GM12878 (cell line): ENCODE measurements at regions not wholly inside any gene's neighbourhood (a gene's known extent, or its start where the extent isn't known, plus 50 kb on each side); places are given as distances from the start of the nearest gene placed in this dataset.

ENCODE experiments used
- BCL11A ChIP-seq: IDR thresholded peaks from 2 replicates; pipeline ENCODE4 v1.6.1; 2011; ENCODE audit warnings: low read depth, low read length
- BRCA1 ChIP-seq: IDR thresholded peaks from 2 replicates; pipeline ENCODE4 v1.6.1; 2011; ENCODE audit warnings: low read depth, low read length, improper control_type of control experiment
- CHD1 ChIP-seq: IDR thresholded peaks from 2 replicates; pipeline ENCODE4 v1.6.1; 2012; ENCODE audit warnings: low read depth, low read length, improper control_type of control experiment
- CHD4 ChIP-seq: fragments of 200-600 bp; sonication (generic); IDR thresholded peaks from 2 replicates; pipeline ENCODE4 v1.6.1; 2016; ENCODE audit warnings: mild to moderate bottlenecking
- EED ChIP-seq: sonication (generic); IDR thresholded peaks from 2 replicates; pipeline ENCODE4 v1.6.1; 2016; ENCODE audit warnings: antibody characterized with exemption, low read depth
- ETV6 ChIP-seq, 2 experiments: fragments of 450-650 bp in 1 of 2; IDR thresholded peaks in 1 of 2; conservative IDR thresholded peaks in 1 of 2; 2 replicates each; pipeline ENCODE4 v1.6.1; 2014; ENCODE audit warnings: antibody characterized with exemption in 1 of 2, borderline replicate concordance in 1 of 2, low read depth in 1 of 2, mild to moderate bottlenecking in 1 of 2, moderate library complexity in 1 of 2
- HDAC6 ChIP-seq: fragments of 200-600 bp; sonication (generic); IDR thresholded peaks from one replicate; pipeline ENCODE4 v1.8.0; 2017; ENCODE audit warnings: antibody characterized with exemption; ENCODE audit not compliant: unreplicated experiment
- LARP7 ChIP-seq: fragments of 450-650 bp; IDR thresholded peaks from 2 replicates; pipeline ENCODE4 v1.6.1; 2017; ENCODE audit warnings: mild to moderate bottlenecking
- MXI1 ChIP-seq: fragments of 150-350 bp; IDR thresholded peaks from 2 replicates; pipeline ENCODE4 v1.6.1; 2011; ENCODE audit warnings: low read depth, mild to moderate bottlenecking, inconsistent platforms, low read length, improper control_type of control experiment
- NR2C2 ChIP-seq: IDR thresholded peaks from 2 replicates; pipeline ENCODE4 v1.6.1; 2011; ENCODE audit warnings: borderline replicate concordance, low read depth; ENCODE audit not compliant: control insufficient read depth, insufficient read length
- NR2F1 ChIP-seq: fragments of 450-650 bp; conservative IDR thresholded peaks from 2 replicates; pipeline ENCODE4 v1.6.1; 2017; ENCODE audit warnings: mild to moderate bottlenecking
- PAX5 ChIP-seq: IDR thresholded peaks from 2 replicates; pipeline ENCODE4 v1.6.1; 2011; ENCODE audit warnings: low read depth, low read length, borderline replicate concordance
- POLR2AphosphoS2 ChIP-seq: IDR thresholded peaks from 2 replicates; pipeline ENCODE4 v1.6.1; 2011; ENCODE audit warnings: low read depth, mild to moderate bottlenecking, low read length, improper control_type of control experiment, moderate library complexity
- RAD51 ChIP-seq: fragments of 450-650 bp; IDR thresholded peaks from 2 replicates; pipeline ENCODE4 v1.6.1; 2016; ENCODE audit warnings: moderate library complexity, mild to moderate bottlenecking, inconsistent platforms
- RFX5 ChIP-seq: IDR thresholded peaks from 2 replicates; pipeline ENCODE4 v1.6.1; 2011; ENCODE audit warnings: low read depth, low read length, improper control_type of control experiment
- SIN3A ChIP-seq: IDR thresholded peaks from 2 replicates; pipeline ENCODE4 v1.6.1; 2012; ENCODE audit warnings: low read depth, low read length, improper control_type of control experiment
- SREBF1 ChIP-seq: IDR thresholded peaks from 2 replicates; pipeline ENCODE4 v1.6.1; 2012; ENCODE audit warnings: mild to moderate bottlenecking, low read length
- TCF12 ChIP-seq: IDR thresholded peaks from 2 replicates; pipeline ENCODE4 v1.6.1; 2011; ENCODE audit warnings: low read depth, mild to moderate bottlenecking, low read length
- TCF7 ChIP-seq: IDR thresholded peaks from 2 replicates; pipeline ENCODE4 v1.6.1; 2014; ENCODE audit warnings: antibody characterized with exemption, borderline replicate concordance
- ZNF622 ChIP-seq: fragments of 450-650 bp; IDR thresholded peaks from 2 replicates; pipeline ENCODE4 v1.6.1; 2017; ENCODE audit warnings: mild to moderate bottlenecking, inconsistent platforms
- TF ChIP-seq, protein P1 (sequence below): fragments of 450-650 bp; IDR thresholded peaks from 2 replicates; pipeline ENCODE4 v1.6.1; 2017; ENCODE audit warnings: mild to moderate bottlenecking, low read depth, inconsistent platforms; ENCODE audit not compliant: poor library complexity, severe bottlenecking
- TF ChIP-seq, protein P2 (sequence below): IDR thresholded peaks from 2 replicates; pipeline ENCODE4 v1.6.1; 2011; ENCODE audit warnings: borderline replicate concordance, low read depth, mild to moderate bottlenecking, moderate library complexity, mixed read lengths, low read length; ENCODE audit not compliant: insufficient read depth; ENCODE audit errors: extremely low read length
- TF ChIP-seq, protein P3 (sequence below): IDR thresholded peaks from 2 replicates; pipeline ENCODE4 v1.6.1; 2012; ENCODE audit warnings: low read length, inconsistent platforms
- TF ChIP-seq, protein P4 (sequence below): IDR thresholded peaks from 2 replicates; pipeline ENCODE4 v1.6.1; 2012; ENCODE audit warnings: low read depth, low read length, improper control_type of control experiment
- TF ChIP-seq, protein P5 (sequence below): IDR thresholded peaks from 2 replicates; pipeline ENCODE4 v1.6.1; 2011; ENCODE audit warnings: borderline replicate concordance, low read depth, mild to moderate bottlenecking, moderate library complexity, low read length; ENCODE audit not compliant: insufficient read depth, poor library complexity, severe bottlenecking

DNA sequence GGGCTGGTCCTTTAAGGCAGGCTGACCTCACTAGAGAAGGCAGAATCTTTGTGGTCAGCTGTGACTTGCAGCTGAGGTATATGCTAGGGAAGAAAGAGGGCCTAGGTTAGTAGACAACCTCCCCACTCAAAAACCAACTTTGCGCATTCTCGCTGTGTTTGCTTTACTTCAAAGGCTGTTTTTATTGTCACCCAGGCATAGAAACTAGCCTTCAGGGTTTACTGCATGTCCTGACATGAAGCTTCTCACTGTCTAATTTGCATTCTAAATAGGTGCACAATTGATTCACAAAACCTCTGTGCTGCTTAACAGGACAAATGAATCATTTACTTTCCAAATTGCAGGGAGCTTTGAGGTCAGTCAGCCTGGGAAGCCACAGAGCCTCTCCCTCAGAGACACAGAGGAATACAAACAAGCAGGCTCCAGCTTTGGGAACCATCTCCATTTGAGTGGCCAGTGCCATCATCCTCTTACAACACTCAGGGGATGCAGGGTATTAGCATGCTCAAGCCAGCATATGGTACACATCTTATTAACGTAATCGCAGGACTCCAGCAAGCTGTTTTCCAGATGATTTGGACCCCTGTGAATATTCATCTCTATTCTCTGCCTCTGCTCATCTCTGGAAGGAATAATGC, 596.4 kb upstream of the GHITM start (continued):
- TF ChIP-seq, protein P1, sequence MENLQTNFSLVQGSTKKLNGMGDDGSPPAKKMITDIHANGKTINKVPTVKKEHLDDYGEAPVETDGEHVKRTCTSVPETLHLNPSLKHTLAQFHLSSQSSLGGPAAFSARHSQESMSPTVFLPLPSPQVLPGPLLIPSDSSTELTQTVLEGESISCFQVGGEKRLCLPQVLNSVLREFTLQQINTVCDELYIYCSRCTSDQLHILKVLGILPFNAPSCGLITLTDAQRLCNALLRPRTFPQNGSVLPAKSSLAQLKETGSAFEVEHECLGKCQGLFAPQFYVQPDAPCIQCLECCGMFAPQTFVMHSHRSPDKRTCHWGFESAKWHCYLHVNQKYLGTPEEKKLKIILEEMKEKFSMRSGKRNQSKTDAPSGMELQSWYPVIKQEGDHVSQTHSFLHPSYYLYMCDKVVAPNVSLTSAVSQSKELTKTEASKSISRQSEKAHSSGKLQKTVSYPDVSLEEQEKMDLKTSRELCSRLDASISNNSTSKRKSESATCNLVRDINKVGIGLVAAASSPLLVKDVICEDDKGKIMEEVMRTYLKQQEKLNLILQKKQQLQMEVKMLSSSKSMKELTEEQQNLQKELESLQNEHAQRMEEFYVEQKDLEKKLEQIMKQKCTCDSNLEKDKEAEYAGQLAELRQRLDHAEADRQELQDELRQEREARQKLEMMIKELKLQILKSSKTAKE = peak; percentile 89
- 0 out of 2 replicates have a peak, but pooled peaks have one; percentile 54 for TF ChIP-seq TCF12
- TF ChIP-seq CHD1 = peak; percentile 71; the same call in 1 of the 2 replicates
- no peak for TF ChIP-seq SIN3A
- TF ChIP-seq LARP7 = no peak
- no peak for TF ChIP-seq HDAC6
- no peak for TF ChIP-seq POLR2AphosphoS2
- TF ChIP-seq, protein P2, sequence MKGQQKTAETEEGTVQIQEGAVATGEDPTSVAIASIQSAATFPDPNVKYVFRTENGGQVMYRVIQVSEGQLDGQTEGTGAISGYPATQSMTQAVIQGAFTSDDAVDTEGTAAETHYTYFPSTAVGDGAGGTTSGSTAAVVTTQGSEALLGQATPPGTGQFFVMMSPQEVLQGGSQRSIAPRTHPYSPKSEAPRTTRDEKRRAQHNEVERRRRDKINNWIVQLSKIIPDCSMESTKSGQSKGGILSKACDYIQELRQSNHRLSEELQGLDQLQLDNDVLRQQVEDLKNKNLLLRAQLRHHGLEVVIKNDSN = no peak
- TF ChIP-seq MXI1 = no peak
- TF ChIP-seq BCL11A = 0 out of 2 replicates have a peak, but pooled peaks have one; percentile 42
- TF ChIP-seq, protein P3, sequence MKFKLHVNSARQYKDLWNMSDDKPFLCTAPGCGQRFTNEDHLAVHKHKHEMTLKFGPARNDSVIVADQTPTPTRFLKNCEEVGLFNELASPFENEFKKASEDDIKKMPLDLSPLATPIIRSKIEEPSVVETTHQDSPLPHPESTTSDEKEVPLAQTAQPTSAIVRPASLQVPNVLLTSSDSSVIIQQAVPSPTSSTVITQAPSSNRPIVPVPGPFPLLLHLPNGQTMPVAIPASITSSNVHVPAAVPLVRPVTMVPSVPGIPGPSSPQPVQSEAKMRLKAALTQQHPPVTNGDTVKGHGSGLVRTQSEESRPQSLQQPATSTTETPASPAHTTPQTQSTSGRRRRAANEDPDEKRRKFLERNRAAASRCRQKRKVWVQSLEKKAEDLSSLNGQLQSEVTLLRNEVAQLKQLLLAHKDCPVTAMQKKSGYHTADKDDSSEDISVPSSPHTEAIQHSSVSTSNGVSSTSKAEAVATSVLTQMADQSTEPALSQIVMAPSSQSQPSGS = peak; percentile 76
- no peak for TF ChIP-seq NR2C2
- TF ChIP-seq TCF7 = peak; percentile 89
- TF ChIP-seq RAD51 = no peak
- TF ChIP-seq ZNF622 = no peak
- TF ChIP-seq BRCA1 = no peak
- TF ChIP-seq ETV6 (conservative IDR thresholded peaks at IDR 0.05 in 1 of 2, IDR thresholded peaks at IDR 0.05 in 1 of 2; ENCODE audit: borderline replicate concordance in 1 of 2, low read depth in 1 of 2) = peak in 1 of 2 experiments; percentile 31; a peak in 1 of 4 replicates
- no peak for TF ChIP-seq SREBF1
- no peak for TF ChIP-seq NR2F1
- TF ChIP-seq, protein P4, sequence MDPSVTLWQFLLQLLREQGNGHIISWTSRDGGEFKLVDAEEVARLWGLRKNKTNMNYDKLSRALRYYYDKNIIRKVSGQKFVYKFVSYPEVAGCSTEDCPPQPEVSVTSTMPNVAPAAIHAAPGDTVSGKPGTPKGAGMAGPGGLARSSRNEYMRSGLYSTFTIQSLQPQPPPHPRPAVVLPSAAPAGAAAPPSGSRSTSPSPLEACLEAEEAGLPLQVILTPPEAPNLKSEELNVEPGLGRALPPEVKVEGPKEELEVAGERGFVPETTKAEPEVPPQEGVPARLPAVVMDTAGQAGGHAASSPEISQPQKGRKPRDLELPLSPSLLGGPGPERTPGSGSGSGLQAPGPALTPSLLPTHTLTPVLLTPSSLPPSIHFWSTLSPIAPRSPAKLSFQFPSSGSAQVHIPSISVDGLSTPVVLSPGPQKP = no peak
- TF ChIP-seq, protein P5, sequence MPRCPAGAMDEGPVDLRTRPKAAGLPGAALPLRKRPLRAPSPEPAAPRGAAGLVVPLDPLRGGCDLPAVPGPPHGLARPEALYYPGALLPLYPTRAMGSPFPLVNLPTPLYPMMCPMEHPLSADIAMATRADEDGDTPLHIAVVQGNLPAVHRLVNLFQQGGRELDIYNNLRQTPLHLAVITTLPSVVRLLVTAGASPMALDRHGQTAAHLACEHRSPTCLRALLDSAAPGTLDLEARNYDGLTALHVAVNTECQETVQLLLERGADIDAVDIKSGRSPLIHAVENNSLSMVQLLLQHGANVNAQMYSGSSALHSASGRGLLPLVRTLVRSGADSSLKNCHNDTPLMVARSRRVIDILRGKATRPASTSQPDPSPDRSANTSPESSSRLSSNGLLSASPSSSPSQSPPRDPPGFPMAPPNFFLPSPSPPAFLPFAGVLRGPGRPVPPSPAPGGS = peak; percentile 38
- TF ChIP-seq PAX5 = peak; percentile 63; the same call in 1 of the 2 replicates
- peak; percentile 43; the same call in 1 of the 2 replicates for TF ChIP-seq EED
- no peak for TF ChIP-seq RFX5
- TF ChIP-seq CHD4 = no peak
